GM06990 (cell line): ENCODE measurements at regions not wholly inside any gene's neighbourhood (a gene's known extent, or its start where the extent isn't known, plus 50 kb on each side); places are given as distances from the start of the nearest gene placed in this dataset.
"Not testable (repeated sequence)": the region's sequence is repeated elsewhere in the genome, so short reads cannot be mapped to it uniquely, and the experiment has no call there.

Source experiments
- DNase-seq: peaks from one replicate; pipeline ENCODE4 v3.0.0-alpha.2; 2011; ENCODE audit not compliant: insufficient read length; ENCODE audit errors: extremely low read depth
- H3K27me3 ChIP-seq: replicated peaks from 2 replicates; pipeline ENCODE4 v1.6.0; 2011; ENCODE audit warnings: low read length; ENCODE audit not compliant: control insufficient read depth, insufficient read depth
- H3K36me3 ChIP-seq: 2 replicates; pipeline ENCODE4 v1.5.1; 2011; ENCODE audit warnings: low read length; ENCODE audit not compliant: control insufficient read depth, insufficient read depth
- H3K4me3 ChIP-seq: replicated peaks from 2 replicates; pipeline ENCODE4 v1.5.1; 2011; ENCODE audit warnings: low read depth, mild to moderate bottlenecking, control low read depth, low read length
- CTCF ChIP-seq: IDR thresholded peaks from 2 replicates; pipeline ENCODE4 v1.5.1; 2011; ENCODE audit warnings: low read length, control low read depth, mild to moderate bottlenecking, inconsistent platforms; ENCODE audit not compliant: insufficient read depth, poor library complexity, severe bottlenecking

- no peaks in the 10 kb centered on the region for H3K27me3 ChIP-seq
- TF ChIP-seq CTCF, result no peak
- H3K4me3 ChIP-seq, result peak overlapping the region; percentile 39
- no peak for DNase-seq
- no peaks in the 10 kb centered on the region for H3K36me3 ChIP-seq
Observed at GRCh38 chr12:68440068-68440581, 108.0 kb upstream of the MDM1 start.

- peak overlapping the region; percentile 39 for H3K4me3 ChIP-seq
- no peaks in the 10 kb centered on the region for H3K27me3 ChIP-seq
- DNase-seq, result no peak
- TF ChIP-seq CTCF, result no peak
- no peaks in the 10 kb centered on the region for H3K36me3 ChIP-seq
Observed at GRCh38 chr12:68441167-68441566, 109.0 kb upstream of the MDM1 start.

- not testable (repeated sequence) for DNase-seq, H3K36me3 ChIP-seq, H3K27me3 ChIP-seq
Observed at GRCh38 chr12:68442353-68442972, 110.3 kb upstream of the MDM1 start.

GRCh38 chr12:68443695-68444094 is 111.5 kb upstream of the MDM1 start:
- DNase-seq, H3K27me3 ChIP-seq, H3K36me3 ChIP-seq, H3K4me3 ChIP-seq: not testable (repeated sequence)

More at GRCh38 chr12:68442353-68442972, 110.3 kb upstream of the MDM1 start:
- peak overlapping the region; percentile 45 for H3K4me3 ChIP-seq

GRCh38 chr12:68445824-68446223 is 113.7 kb upstream of the MDM1 start:
- no peak overlapping the region for H3K4me3 ChIP-seq
- H3K36me3 ChIP-seq, result no peaks in the 10 kb centered on the region
- H3K27me3 ChIP-seq, result no peaks in the 10 kb centered on the region
- no peak for TF ChIP-seq CTCF
- no peak for DNase-seq

GRCh38 chr12:68446384-68446783 is 114.2 kb upstream of the MDM1 start:
- DNase-seq, result no peak
- Histone ChIP-seq H3K27me3 (no peaks in the 10 kb centered on the region), H3K36me3 (no peaks in the 10 kb centered on the region), H3K4me3 (no peak overlapping the region)
- TF ChIP-seq CTCF, result no peak
